ENCODE measurements at regions not wholly inside any gene's neighbourhood (a gene's known extent, or its start where the extent isn't known, plus 50 kb on each side); places are given as distances from the start of the nearest gene placed in this dataset.

GRCh38 chr10:44636625-44637024 is 251.7 kb upstream of the CXCL12 start:
- no peak for TF ChIP-seq CTCF (IDR thresholded peaks at IDR 0.05)
- no peak for TF ChIP-seq POLR2A (IDR thresholded peaks at IDR 0.05)

Data from thyroid gland (tissue), 4 donors.